ENCODE measurements at regions not wholly inside any gene's neighbourhood (a gene's known extent, or its start where the extent isn't known, plus 50 kb on each side); places are given as distances from the start of the nearest gene placed in this dataset.

GRCh38 chr4:27703771-27704170 is 843.1 kb downstream of the STIM2 start:
- in situ Hi-C loops (cut with HindIII; ENCODE audit: low sequenced_read_pairs), result no loop called here

DNA sequence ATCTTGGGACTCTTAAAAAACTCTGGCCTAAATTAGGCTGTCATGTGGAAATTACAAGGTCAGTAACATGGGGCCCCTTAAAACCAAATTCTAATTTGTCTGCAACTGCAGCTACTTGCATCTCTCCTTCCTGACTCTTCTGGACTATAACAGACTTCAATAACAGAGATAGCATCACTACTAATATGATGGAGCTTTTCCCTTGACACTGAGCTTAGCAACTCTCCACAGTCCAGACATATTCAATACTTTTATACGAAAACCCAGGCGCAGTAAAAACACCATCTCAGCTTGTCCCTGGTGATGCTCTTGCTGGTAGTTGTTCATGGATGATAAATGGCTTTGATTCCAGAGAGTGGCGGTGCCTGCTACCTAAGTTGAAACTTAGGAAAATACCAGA is 850.4 kb downstream of the STIM2 start:
- in situ Hi-C loops (cut with HindIII; ENCODE audit: low sequenced_read_pairs), result no loop called here

DNA sequence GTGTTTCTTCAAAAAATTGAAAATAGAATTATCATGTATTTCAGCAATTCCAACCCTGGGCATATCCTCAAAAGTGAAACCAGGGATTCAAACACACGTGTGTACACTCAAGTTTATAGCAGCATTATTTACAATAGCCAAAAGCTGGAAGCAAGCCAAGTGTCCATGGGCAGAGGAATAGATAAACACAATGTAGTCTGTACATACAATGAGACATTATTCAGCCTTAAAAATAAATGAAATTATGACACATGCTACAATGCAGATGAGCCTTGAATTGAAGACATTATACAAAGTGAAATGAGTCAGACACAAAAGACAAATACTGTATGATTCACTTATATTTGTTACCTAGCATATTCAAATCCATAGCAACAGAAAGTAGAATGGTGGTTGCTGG is 853.4 kb downstream of the STIM2 start:
- in situ Hi-C loops (cut with HindIII; ENCODE audit: low sequenced_read_pairs), result no loop called here

DNA sequence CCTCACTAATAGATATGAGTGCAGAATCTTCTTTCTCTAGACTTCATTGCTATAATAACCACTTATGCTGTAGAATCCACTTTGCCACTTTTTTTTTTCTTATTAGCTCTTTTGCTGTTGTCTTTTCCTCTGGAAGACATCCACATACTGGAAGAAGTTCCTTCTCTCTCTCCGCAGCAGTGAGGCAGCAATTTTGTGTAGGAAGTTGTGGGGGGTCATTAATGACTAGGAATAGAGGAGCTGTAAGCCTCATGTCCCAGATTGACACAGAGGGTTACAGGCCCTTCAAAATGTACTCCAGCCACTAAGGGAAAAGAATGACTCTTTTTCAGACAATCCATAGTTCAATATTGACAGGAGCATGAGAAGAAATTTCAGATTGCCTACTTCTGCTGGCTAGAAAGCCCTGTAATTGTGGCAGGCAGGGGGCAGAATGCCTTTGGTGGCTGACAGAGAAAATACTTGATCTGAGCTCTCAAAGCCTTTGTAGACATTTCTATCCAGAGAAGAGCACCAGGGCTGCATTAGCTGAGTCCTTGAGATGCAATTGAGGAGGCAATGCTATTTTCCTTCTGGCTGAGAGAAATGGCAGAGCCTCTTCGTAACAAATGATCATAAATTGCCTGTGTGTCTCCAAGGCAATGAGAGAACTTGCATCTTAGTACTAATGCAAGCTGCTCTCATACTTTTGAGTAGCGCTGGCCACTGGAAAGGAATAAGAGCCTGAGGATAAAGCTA is 856.2 kb downstream of the STIM2 start:
- in situ Hi-C loops (cut with HindIII; ENCODE audit: low sequenced_read_pairs), result no loop called here

- in situ Hi-C loops (cut with HindIII; ENCODE audit: low sequenced_read_pairs), result no loop called here
Measured at GRCh38 chr4:27717431-27717755, 856.8 kb downstream of the STIM2 start.

GRCh38 chr4:27720010-27720766 is 859.5 kb downstream of the STIM2 start:
- in situ Hi-C loops (cut with HindIII; ENCODE audit: low sequenced_read_pairs), result no loop called here

DNA sequence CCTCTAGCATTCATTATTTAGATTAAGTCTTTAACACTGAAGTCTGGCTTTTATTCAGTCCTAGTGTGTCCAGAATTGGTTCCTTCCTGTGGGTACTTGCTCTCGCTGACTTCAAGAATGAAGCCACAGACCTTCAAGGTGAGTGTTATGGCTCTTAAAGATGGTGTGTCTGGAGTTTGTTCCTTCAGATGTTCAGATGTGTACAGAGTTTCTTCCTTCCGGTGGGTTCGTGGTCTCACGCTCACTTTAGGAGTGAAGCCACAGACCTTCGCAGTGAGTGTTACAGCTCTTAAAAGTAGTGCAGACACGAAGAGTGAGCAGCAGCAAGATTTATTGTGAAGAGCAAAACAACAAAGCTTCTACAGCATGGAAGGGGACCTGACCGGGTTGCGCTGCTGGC is 860.6 kb downstream of the STIM2 start:
- in situ Hi-C loops (cut with HindIII; ENCODE audit: low sequenced_read_pairs), result no loop called here

GRCh38 chr4:27728892-27729291 is 868.3 kb downstream of the STIM2 start:
- in situ Hi-C loops (cut with HindIII; ENCODE audit: low sequenced_read_pairs), result no loop called here

- in situ Hi-C loops (cut with HindIII; ENCODE audit: low sequenced_read_pairs), result no loop called here
Measured at GRCh38 chr4:27742816-27743215, 882.2 kb downstream of the STIM2 start.

DNA sequence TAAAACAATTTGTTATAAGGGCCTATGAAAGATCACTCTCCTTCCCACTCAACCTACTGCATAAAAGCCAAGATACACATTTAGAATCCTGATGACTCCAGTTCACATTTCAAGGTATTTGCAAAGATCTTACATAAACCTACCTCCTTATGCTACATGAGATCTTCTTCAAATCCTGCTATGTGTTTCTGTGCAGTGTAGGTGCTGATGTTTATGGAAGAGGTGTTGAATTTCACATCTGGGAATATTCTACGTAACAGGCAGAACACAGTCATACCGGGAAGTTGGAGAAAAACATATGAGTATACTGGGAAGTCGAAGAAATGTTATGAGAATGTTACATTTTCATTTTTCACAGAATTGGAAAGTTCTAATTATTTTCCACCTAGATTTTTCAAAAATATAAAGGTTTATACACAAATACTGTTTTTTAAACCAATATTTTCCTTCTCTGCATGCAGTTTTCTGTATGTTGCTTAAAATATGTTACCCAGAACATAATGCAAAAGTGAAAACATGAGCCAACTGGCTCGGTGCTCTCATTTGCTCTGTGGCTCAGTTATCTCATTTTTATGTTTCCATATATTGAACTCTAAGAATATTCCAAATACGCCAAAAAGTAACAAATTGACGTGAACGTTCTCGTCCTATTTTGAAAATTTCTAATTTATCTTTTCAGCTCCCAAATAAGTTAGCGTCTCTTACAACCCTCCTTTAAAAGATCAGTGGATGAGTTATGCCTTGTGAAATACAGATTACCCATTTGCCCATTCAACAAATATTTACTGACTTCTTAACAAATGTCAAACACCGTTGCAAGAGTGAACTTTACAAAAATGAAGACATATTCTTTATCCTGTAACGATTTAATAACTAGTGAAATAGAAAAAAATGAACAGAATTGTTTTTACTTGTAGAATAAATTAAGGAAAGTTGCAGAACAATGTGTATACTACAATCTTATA is 899.3 kb downstream of the STIM2 start:
- in situ Hi-C loops (cut with HindIII; ENCODE audit: low sequenced_read_pairs), result no loop called here

GRCh38 chr4:27763830-27764525 is 903.3 kb downstream of the STIM2 start:
- in situ Hi-C loops (cut with HindIII; ENCODE audit: low sequenced_read_pairs), result no loop called here

GRCh38 chr4:27764526-27764837 is 903.8 kb downstream of the STIM2 start:
- in situ Hi-C loops (cut with HindIII; ENCODE audit: low sequenced_read_pairs), result no loop called here

DNA sequence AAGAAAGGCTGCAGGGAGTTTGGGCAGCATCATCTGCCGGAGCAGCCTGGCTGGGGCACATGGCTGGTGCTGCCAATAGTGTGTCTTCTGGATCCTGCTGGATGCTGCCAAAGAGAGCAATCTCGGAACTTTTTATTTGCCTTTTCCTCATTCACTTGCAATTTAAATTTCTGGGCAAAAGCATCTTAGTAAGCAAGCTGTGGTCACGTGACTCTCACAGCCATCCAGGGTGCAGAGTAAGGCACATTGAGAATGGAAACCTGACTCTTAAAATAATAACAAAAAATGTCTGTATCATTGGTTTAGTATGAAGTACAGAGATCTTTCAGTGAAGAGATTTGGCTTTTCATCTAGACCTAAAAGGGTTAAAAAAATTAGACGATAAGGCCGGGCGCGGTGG is 910.3 kb downstream of the STIM2 start:
- in situ Hi-C loops (cut with HindIII; ENCODE audit: low sequenced_read_pairs), result no loop called here

DNA sequence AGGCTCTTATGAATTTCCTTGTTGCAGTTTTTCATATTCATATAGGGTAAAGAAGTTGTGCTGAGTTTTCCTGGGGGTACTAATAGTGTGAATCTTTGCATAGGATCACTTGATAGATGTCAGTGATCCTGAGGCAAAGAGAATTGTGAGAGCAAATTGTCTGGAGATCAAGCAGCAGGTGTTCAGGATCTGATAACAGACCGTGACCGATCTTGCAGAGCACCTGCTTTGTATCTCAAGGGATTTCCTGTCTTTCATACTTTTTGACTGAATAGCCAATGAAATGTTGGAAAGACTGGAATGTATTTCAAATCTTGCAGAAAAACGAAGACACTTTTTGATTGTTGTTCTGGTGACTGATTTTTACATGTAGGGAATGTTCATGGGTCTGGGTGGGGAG is 914.5 kb downstream of the STIM2 start:
- in situ Hi-C loops (cut with HindIII; ENCODE audit: low sequenced_read_pairs), result no loop called here

DNA sequence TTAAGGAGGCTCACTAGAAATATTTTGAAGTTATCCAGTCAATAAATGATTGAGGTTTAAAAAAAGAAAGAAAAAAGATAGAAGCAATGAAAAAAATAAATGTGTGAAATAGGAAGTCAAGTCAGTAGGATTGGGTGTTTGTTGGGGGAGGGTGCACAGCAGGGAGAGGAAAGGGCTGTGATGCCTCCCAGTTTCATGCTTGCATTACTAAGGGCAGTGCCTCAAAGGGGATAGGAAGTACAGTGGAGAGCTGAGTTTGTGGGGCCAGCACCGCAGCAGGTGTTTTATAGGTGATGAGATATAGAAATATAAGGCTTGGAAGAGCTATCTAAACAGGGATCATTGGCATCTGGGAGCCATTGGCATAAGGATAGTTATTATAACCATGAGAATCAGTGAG is 919.2 kb downstream of the STIM2 start:
- in situ Hi-C loops (cut with HindIII; ENCODE audit: low sequenced_read_pairs), result no loop called here

GRCh38 chr4:27787195-27787594 is 926.6 kb downstream of the STIM2 start:
- in situ Hi-C loops (cut with HindIII; ENCODE audit: low sequenced_read_pairs), result no loop called here

DNA sequence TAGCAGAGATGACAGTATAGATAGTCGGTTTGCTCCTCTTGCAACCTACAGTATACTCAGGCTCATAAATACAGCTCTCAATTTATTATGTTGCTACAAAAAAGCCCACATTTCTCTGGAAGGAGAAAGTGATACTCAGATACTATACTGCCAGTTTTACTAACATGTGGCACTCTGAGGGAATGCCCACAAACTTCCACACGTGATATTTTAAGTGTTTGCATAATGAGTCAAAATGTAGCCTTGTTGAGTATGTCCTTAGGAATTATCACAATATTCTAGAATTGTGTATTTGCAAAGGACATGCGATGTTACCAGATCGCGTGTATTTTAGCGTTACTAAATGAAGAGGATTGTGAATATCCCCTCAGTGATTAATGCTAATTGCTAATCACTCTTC is 929.1 kb downstream of the STIM2 start:
- in situ Hi-C loops (cut with HindIII; ENCODE audit: low sequenced_read_pairs), result no loop called here

DNA sequence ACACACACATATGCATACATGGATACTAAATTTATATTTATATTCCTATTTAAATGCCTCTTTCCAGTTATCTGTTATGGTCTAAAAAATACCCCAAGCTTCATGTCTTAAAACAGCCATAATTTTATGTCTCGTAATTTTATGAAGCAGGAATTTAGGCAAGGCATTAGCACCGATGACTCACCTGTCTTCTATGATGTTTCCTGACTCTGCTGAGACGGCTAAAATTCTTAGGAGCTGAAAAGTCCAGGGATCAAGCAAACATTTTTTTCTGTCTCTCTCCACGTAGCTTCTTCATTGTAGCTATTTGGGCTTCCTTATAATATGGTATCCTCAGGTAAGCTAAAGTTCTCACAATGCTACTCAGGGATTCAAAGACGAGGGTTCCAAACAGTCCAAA is 930.3 kb downstream of the STIM2 start:
- in situ Hi-C loops (cut with HindIII; ENCODE audit: low sequenced_read_pairs), result no loop called here

GRCh38 chr4:27791640-27792039 is 931.0 kb downstream of the STIM2 start:
- in situ Hi-C loops (cut with HindIII; ENCODE audit: low sequenced_read_pairs), result no loop called here

- in situ Hi-C loops (cut with HindIII; ENCODE audit: low sequenced_read_pairs), result no loop called here
Measured at GRCh38 chr4:27807207-27807606, 946.6 kb downstream of the STIM2 start.

DNA sequence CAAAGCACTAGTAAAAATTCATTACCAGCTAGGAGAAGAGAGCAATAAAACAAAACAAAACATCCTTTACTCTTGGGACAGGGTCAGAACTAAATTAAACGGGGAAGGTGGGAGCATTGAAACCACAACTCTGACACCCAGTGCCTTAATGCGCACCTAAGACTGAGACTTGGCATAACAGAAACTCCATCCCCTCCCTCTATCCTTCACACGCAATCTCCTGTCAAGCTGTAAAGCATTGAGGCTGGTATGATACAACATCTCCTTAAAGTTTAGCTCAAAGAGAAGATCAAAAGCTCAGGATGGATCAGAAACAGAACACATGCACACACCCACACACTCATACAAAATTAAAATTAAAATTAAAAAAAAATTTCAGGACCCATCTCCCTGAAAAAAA is 951.3 kb downstream of the STIM2 start:
- in situ Hi-C loops (cut with HindIII; ENCODE audit: low sequenced_read_pairs), result no loop called here

Data from endothelial cell of hepatic sinusoid (primary cell).